Fibroblast of mammary gland (primary cell): ENCODE measurements at regions not wholly inside any gene's neighbourhood (a gene's known extent, or its start where the extent isn't known, plus 50 kb on each side); places are given as distances from the start of the nearest gene placed in this dataset.

Experiments
- DNase-seq: peaks from one replicate; pipeline ENCODE4 v3.0.0-alpha.2; 2010; ENCODE audit warnings: low read depth
- H3K4me3 ChIP-seq: 2 replicates; pipeline ENCODE4 v1.5.1; 2011; ENCODE audit warnings: low read depth, mild to moderate bottlenecking, low read length, moderate library complexity; ENCODE audit not compliant: control insufficient read depth
- TF ChIP-seq, protein P1 (sequence below): conservative IDR thresholded peaks from 2 replicates; pipeline ENCODE4 v1.5.1; 2011; ENCODE audit warnings: low read depth, low read length, inconsistent platforms; ENCODE audit not compliant: control insufficient read depth, insufficient read depth

DNA sequence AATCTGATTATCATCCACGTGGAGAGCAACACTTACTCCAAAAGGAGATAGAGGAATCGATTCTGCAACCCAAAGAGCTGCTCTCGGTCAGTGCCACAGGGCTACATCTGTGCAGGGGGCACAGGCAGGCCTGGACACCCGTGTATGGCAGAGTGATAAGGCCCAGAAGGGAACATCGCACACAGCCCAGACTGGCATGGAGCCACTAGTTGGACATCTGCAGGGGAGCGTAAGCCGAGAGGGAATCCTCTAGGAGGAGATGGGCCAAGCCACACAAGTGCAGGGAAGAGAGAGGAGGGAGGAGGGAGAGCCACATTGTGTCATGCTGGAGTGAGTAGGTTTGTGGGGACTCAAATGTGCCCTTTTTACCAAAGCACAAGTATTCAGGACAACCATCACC, 50.4 kb upstream of the ENTPD6 start:
- DNase-seq, result no peak
- TF ChIP-seq, protein P1, sequence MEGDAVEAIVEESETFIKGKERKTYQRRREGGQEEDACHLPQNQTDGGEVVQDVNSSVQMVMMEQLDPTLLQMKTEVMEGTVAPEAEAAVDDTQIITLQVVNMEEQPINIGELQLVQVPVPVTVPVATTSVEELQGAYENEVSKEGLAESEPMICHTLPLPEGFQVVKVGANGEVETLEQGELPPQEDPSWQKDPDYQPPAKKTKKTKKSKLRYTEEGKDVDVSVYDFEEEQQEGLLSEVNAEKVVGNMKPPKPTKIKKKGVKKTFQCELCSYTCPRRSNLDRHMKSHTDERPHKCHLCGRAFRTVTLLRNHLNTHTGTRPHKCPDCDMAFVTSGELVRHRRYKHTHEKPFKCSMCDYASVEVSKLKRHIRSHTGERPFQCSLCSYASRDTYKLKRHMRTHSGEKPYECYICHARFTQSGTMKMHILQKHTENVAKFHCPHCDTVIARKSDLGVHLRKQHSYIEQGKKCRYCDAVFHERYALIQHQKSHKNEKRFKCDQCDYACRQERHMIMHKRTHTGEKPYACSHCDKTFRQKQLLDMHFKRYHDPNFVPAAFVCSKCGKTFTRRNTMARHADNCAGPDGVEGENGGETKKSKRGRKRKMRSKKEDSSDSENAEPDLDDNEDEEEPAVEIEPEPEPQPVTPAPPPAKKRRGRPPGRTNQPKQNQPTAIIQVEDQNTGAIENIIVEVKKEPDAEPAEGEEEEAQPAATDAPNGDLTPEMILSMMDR, result no peak

More for the DNA sequence above, 50.4 kb upstream of the ENTPD6 start:
- no peak overlapping the region for H3K4me3 ChIP-seq
